PFSK-1 (cell line): ENCODE measurements at regions not wholly inside any gene's neighbourhood (a gene's known extent, or its start where the extent isn't known, plus 50 kb on each side); places are given as distances from the start of the nearest gene placed in this dataset.

Source experiments
- SIN3A ChIP-seq: IDR thresholded peaks from 2 replicates; pipeline ENCODE4 v1.6.1; 2012; ENCODE audit warnings: mild to moderate bottlenecking, low read length, moderate library complexity, borderline replicate concordance; ENCODE audit not compliant: insufficient read depth
- TAF1 ChIP-seq: IDR thresholded peaks from 2 replicates; pipeline ENCODE4 v1.6.1; 2012; ENCODE audit warnings: low read length, control low read depth, borderline replicate concordance; ENCODE audit not compliant: insufficient read depth
- TF ChIP-seq, protein P1 (sequence below), 2 experiments: IDR thresholded peaks; 2 replicates each; pipeline versions ENCODE4 v1.6.1 to v1.8.0; 2011 to 2012; ENCODE audit warnings: low read depth in 2 of 2, low read length in 2 of 2, control low read depth in 1 of 2, inconsistent platforms in 1 of 2, mild to moderate bottlenecking in 1 of 2, moderate library complexity in 1 of 2; ENCODE audit not compliant: insufficient read depth in 1 of 2

DNA sequence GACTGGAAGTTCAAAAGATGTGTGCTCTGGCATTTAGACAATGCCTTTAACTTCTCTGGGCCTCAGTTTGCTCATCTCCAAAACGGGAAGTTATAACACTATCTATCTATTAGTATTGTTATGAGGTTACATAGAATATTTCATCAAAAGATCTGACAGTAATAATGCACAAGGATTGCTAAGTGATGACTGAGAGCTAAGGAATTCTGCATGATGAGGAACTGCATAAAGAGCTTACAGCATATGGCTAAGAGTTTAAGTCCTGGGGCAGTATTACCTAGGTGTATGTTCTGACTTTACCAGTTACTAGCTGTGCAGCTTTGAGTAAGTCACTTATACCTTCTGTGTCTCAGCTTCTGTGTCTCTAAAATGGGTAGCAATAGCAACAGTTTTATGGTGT lies 160.1 kb upstream of the TMPO start:
- TF ChIP-seq, protein P1, sequence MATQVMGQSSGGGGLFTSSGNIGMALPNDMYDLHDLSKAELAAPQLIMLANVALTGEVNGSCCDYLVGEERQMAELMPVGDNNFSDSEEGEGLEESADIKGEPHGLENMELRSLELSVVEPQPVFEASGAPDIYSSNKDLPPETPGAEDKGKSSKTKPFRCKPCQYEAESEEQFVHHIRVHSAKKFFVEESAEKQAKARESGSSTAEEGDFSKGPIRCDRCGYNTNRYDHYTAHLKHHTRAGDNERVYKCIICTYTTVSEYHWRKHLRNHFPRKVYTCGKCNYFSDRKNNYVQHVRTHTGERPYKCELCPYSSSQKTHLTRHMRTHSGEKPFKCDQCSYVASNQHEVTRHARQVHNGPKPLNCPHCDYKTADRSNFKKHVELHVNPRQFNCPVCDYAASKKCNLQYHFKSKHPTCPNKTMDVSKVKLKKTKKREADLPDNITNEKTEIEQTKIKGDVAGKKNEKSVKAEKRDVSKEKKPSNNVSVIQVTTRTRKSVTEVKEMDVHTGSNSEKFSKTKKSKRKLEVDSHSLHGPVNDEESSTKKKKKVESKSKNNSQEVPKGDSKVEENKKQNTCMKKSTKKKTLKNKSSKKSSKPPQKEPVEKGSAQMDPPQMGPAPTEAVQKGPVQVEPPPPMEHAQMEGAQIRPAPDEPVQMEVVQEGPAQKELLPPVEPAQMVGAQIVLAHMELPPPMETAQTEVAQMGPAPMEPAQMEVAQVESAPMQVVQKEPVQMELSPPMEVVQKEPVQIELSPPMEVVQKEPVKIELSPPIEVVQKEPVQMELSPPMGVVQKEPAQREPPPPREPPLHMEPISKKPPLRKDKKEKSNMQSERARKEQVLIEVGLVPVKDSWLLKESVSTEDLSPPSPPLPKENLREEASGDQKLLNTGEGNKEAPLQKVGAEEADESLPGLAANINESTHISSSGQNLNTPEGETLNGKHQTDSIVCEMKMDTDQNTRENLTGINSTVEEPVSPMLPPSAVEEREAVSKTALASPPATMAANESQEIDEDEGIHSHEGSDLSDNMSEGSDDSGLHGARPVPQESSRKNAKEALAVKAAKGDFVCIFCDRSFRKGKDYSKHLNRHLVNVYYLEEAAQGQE (IDR thresholded peaks at IDR 0.05; ENCODE audit: insufficient read depth in 1 of 2, low read depth in 2 of 2, low read length in 2 of 2), result no peak
- no peak for TF ChIP-seq SIN3A
- no peak for TF ChIP-seq TAF1
